GM18520 (cell line): ENCODE measurements at regions not wholly inside any gene's neighbourhood (a gene's known extent, or its start where the extent isn't known, plus 50 kb on each side); places are given as distances from the start of the nearest gene placed in this dataset.

Experiments used
- ATAC-seq: cut with Tn5 transposase; IDR thresholded peaks from one replicate; pipeline ENCODE4 v1.9.1; 2021; ENCODE audit not compliant: unreplicated experiment

DNA sequence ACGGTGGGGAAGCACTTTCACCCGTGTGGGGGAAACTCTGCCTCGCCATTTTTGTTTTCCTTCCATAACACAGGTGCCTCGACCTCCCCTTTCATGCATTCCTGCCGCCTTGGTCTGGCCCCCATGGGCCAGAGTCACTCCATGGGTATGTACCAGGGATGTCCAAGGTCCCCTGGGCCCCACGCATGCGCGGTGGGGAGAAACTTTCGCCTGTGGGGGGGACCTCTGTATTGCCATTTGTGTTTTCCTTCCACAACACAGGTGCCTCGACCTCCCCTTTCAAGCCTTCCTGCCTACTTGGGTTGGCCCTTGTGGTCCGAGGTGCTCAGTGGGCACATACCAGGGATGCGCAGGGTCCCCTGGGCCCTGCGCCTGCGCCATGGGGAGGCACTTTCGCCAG is 345.8 kb downstream of the ALG10 start:
- no peak for ATAC-seq

GRCh38 chr12:34371050-34371449 is 348.8 kb downstream of the ALG10 start:
- ATAC-seq: no peak

DNA sequence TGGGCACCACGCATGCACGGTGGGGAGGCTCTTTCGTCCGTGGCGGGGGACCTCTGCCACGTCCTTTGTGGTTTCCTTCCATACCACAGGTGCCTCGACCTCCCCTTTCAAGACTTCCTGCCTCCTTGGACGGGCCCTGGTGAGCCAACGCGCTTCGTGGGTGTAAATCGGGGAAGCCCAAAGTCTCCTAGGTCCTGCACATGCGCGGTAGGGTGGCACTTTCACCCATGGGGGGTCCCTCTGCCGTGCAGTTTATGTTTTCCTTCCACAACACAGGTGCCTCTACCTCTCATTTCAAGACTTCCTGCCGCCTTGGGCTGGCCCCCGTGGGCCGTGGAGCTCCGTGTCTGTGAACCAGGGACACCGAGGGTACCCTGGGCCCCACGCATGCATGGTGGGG is 349.7 kb downstream of the ALG10 start:
- no peak for ATAC-seq

DNA sequence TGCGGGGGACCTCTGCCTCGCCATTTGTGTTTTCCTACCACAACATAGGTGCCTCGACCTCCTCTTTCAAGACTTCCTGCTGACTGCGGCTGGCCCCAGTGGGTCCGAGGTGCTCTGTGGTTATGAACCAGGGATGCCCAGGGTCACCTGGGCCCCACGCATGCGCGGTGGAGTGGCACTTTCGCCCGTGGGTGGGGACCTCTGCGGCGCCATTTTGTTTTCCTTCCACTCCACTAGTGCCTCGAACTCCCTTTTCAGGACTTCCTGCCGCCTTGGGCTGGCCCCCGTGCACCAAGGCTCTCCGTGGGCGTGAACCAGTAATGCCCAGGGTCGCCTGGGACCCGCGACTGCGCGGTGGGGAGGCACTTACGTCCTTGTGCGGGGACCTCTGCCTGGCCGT is 351.6 kb downstream of the ALG10 start:
- no peak for ATAC-seq

GRCh38 chr12:34376133-34376799 is 354.0 kb downstream of the ALG10 start:
- no peak for ATAC-seq

GRCh38 chr12:34377243-34378035 is 355.1 kb downstream of the ALG10 start:
- no peak for ATAC-seq

DNA sequence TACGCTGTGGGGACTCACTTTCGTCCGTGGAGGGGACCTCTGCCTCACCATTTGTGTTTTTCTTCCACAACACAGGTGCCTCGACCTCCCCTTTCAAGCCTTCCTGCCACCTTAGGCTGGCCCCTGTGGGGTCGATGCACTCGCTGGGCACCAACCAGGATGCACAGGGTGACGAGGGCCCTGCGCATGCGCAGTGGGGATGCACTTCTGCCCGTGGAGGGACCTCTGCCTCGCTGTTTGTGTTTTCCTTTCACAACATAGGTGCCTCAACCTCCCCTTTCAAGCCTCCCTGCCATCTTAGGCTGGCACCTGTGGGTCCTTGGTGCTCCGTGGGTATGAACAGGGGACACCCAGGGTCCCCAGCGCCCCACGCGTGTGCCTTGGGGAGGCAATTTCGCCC is 356.8 kb downstream of the ALG10 start:
- no peak for ATAC-seq

DNA sequence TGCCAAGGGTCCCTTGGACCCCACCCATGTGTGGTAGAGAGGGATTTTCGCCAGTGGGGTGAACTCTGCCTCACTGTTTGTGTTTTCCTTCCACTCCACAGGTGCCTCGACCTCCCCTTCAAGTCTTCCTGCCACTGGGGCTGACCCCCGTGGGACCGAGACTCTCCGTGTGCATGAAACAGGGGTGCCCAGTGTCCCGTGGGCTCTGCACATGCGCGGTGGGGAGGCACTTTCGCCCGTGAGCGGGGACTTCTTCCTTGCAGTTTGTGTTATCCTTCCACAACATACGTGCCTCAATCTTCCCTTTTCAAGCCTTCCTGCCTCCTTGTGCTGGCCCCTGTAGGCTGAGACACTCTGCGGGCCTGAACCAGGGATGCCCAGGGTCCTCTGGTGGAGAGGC is 362.4 kb downstream of the ALG10 start:
- ATAC-seq: no peak

- no peak for ATAC-seq
These were observed 363.7 kb downstream of the ALG10 start for GRCh38 chr12:34386016-34386415.

GRCh38 chr12:34386621-34387255 is 364.4 kb downstream of the ALG10 start:
- no peak for ATAC-seq

DNA sequence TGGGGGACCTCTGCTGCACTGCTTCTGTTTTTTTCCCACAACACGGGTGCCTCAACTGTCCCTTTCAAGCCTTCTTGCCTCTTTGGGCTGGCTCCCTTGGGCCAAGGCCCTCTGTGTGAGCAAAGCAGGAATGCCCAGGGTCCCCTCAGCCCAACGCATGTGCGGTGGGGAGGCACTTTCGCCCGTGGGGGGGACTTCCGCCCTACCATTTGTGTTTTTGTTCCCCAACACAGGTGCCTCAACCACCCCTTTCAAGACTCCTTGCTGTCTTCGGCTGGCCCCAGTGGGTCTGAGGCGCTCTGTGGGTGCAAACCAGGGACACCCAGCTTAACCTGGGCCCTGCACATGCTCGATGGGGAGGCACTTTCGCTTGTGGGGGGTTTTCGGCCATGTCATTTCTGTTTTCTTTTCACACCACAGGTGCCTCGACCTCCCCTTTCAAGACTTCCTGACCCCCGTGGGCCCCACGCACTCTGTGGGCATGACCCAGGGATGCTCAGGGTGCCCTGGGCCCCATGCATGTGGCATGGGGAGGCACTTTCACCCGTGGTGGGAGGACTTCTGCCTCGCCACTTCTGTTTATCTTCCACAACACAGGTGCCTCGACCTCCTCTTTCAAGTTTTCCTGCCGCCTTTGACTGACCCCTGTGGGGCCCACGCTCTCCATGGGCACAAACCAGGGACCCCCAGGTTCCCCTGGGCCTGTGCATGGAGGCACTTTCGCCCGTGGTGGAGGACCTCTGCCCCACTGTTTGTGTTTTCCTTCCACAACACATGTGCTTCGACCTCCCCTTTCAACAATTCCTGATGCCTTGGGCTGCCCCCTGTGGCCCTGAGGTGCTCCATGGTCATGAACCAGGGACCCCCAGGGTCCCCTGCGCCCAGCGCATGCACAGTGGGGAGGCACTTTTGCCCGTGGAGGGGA is 365.7 kb downstream of the ALG10 start:
- ATAC-seq: no peak

DNA sequence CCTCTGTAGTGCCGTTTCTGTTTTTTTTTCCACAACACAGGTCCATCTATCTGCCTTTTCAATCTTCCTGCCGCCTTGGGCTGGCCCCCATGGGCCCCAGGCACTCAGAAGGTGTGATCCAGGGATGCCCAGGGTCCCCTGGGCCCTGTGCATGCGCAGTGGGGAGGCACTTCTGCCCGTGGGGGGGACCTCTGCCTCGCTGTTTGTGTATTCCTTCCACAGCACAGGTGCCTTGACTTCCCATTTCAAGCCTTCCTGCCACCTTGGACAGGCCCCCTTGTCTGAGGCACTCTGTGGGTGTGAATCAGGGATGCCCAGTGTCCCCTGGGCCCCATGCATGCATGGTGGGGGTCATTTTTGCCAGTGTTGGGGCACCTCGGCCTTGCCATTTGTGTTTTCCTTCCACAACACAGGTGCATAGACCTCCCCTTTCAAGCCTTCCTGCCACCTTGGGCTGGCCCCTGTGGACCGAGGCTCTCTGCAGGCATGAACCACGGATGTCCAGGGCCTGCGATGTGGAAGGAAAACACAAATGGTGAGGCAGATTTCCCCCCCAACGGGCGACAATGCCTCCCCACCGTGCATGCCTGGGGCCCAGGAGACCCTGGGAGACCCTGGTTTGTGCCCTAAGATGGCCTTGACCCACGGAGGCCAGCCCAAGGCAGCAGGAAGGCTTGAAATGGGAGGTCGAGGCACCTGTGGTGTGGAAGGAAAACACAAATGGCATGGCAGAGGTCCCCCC is 366.5 kb downstream of the ALG10 start:
- no peak for ATAC-seq

DNA sequence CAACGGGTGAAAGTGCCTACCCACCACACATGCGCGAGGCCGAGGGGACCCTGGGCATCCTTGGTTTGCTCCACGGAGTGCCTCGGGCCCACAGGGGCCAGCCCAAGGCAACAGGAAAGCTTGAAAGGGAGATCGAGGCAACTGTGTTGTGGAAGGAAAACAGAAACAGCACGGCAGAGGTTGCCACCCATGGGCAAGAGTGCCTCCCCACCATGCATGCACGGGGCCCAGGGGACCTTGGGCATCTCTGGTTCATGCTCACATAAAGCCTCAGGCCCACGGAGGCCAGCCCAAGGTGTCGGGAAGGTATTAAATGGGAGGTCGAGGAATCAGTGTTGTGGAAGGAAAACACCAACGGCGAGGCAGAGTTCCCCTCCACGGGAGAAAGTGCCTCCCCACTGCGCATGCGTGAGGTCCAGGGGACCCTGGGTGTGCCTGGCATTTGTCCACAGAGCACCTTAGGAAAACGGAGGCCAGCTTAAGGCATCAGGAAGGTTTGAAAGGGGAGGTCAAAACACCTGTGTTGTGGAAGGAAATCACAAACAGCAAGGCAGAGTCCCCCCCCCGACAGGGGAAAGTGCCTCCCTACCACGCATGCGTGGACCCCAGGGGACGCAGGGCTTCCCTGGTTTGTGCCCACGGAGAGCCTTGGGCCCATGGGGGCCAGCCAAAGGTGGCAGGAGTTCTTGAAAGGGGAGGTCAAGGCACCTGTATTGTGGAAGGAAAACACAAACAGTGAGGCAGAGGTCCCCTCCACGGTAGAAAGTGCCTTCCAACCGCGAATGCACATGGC is 367.3 kb downstream of the ALG10 start:
- ATAC-seq: no peak

GRCh38 chr12:34390171-34390841 is 368.0 kb downstream of the ALG10 start:
- ATAC-seq: no peak

GRCh38 chr12:34390846-34391700 is 368.8 kb downstream of the ALG10 start:
- no peak for ATAC-seq

DNA sequence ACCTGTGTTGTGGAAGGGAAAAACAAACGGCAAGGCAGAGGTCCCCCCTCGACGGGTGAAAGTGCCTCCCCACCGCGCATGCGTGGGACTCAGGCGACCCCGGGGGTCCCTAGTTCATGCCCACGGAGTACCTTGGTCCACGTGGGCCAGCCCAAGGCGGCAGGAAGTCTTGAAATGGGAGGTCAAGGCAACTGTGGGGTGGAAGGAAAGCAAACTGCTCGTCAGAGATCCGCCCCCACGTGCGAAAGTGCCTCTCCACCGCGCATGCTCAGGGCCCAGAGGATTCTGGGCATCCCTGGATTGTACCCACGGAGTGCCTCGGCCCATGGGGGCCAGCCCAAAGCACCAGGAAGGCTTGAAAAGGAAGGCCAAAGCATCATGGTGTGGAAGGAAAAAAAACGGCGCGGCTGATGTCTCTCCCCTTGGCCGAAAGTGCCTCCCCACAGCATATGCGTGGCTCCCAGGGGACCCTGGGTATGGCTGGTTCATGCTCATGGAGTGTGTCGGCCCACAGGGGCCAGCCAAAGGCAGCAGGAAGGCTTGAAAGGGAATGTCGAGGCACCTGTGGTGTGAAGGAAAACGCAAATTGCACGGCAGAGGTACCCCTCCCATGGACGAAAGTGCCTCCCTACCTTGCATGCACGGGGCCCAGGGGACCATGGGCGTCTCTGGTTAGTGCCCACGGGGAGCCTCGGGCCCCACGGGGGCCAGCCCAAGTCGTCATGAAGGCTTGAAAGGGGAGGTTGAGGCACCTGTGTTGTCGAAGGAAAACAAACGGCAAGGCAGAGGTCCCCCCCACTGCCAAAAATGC is 369.7 kb downstream of the ALG10 start:
- no peak for ATAC-seq

DNA sequence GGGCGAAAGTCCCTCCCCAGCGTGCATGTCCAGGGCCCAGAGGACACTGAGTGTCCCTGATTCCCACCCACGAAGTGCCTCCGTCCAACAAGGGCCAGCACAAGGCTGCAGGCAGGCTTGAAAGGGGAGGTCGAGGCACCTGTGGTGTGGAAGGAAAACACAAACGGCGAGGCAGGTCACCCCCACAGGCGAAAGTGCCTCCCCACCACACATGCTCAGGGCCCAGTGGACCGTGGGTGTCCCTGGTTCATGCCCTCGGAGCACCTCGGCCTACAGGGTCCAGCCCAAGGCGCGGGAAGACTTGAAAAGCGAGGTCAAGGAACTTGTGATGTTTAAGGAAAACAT is 370.4 kb downstream of the ALG10 start:
- no peak for ATAC-seq
